ENCODE measurements at regions not wholly inside any gene's neighbourhood (a gene's known extent, or its start where the extent isn't known, plus 50 kb on each side); places are given as distances from the start of the nearest gene placed in this dataset.

DNA sequence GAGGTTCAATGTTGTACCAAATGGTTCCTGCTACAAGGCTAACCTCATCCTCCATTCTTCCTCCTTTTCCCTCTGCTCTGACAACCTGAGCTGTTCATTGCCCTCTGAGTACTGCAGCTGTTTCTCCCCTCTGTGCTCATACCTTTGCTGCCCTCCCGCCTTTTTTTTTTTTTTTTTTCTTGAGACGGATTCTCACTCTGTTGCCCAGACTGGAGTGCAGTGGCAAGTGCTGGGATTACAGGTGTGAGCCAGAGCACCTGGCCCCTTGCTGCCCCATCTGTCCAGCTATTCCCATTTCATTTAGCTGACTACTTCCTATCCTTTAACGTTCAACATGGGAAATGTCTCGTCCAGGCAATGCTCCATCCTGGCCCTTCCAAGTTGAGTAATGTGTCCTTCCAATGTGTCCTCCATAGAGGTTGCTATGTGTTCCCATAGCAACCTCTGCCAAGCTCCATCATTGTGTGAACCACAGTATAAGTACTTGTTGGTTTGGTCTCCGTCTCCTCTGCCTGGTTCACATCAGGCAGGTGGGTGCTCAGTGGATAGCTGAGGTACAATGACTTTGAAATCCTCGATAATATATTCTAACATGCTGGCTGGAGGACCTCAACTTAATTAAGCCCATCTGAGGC is 179.9 kb upstream of the ANKRD28 start:
- Histone ChIP-seq H2BK20ac (ENCODE audit: low read depth, low read length, poor library complexity, severe bottlenecking) (no peak overlapping the region), H2BK5ac (ENCODE audit: insufficient read length, low read length) (no peak overlapping the region), H3K9me3 (ENCODE audit: control insufficient read depth, low read depth, low read length) (no peaks in the 10 kb centered on the region), H3K27me3 (ENCODE audit: insufficient read depth, low read length) (no peaks in the 10 kb centered on the region), H3K4me1 (ENCODE audit: insufficient read depth, low read length) (no peaks in the 10 kb centered on the region), H2AFZ (ENCODE audit: low read length) (no peak overlapping the region), H3K79me2 (ENCODE audit: insufficient read depth, low read length) (no peaks in the 10 kb centered on the region), H3K14ac (ENCODE audit: insufficient read depth, low read length) (no peak overlapping the region), H3K79me1 (ENCODE audit: insufficient read depth, low read depth, low read length, poor library complexity, severe bottlenecking) (no peaks in the 10 kb centered on the region), H3K9ac (ENCODE audit: extremely low read depth, insufficient read length, low read length) (no peak overlapping the region), H4K8ac (replicated peaks; ENCODE audit: insufficient read length, low read depth, low read length) (no peak overlapping the region), H3K27ac (ENCODE audit: insufficient read length, low read depth, low read length) (no peak overlapping the region), H4K5ac (ENCODE audit: insufficient read length, low read depth, low read length) (no peak overlapping the region), H3K18ac (ENCODE audit: insufficient read length, low read depth, low read length) (no peak overlapping the region), H3K4me2 (ENCODE audit: insufficient read depth, insufficient read length, low read length) (no peak overlapping the region), H3K23me2 (ENCODE audit: insufficient read length, low read depth, low read length, poor library complexity, severe bottlenecking) (no peaks in the 10 kb centered on the region), H3K4ac (ENCODE audit: low read depth, low read length) (no peak overlapping the region), H3K23ac (ENCODE audit: insufficient read length, low read depth, low read length) (no peak overlapping the region), H3K56ac (ENCODE audit: insufficient read length, low read depth, low read length) (no peak overlapping the region), H2BK15ac (ENCODE audit: low read depth, low read length) (no peak overlapping the region), H2AK5ac (ENCODE audit: insufficient read length, low read length) (no peak overlapping the region), H2BK12ac (ENCODE audit: insufficient read length, low read depth, low read length) (no peak overlapping the region), H2BK120ac (ENCODE audit: low read depth, low read length, poor library complexity, severe bottlenecking) (no peak overlapping the region), H4K20me1 (ENCODE audit: control insufficient read depth, insufficient read depth, insufficient read length) (no peaks in the 10 kb centered on the region), H3T11ph (ENCODE audit: low read length) (no peak overlapping the region), H4K91ac (ENCODE audit: insufficient read length, low read depth, low read length) (no peak overlapping the region)
- no peak overlapping the region for H3K4me3 Mint-ChIP-seq
- H3K27ac Mint-ChIP-seq: no peak overlapping the region
- H3K36me3 Mint-ChIP-seq (ENCODE audit: insufficient read depth in 1 of 3, low read depth in 3 of 3): no peaks in the 10 kb centered on the region
- WGBS (ENCODE audit: extremely low coverage, insufficient read length, low lambda C conversion rate): no CpG with 5 or more reads among the region's 6 CpGs
- no peaks in the 10 kb centered on the region for H3K27me3 Mint-ChIP-seq (ENCODE audit: low read depth)
- no peaks in the 10 kb centered on the region for H3K9me3 Mint-ChIP-seq
- H3K4me1 Mint-ChIP-seq: peaks cover 3 to 5% of the 10 kb centered on the region in 2 experiments; a peak in 3 of 4 replicates
- DNase-seq: no peak
- TF ChIP-seq, protein P1, sequence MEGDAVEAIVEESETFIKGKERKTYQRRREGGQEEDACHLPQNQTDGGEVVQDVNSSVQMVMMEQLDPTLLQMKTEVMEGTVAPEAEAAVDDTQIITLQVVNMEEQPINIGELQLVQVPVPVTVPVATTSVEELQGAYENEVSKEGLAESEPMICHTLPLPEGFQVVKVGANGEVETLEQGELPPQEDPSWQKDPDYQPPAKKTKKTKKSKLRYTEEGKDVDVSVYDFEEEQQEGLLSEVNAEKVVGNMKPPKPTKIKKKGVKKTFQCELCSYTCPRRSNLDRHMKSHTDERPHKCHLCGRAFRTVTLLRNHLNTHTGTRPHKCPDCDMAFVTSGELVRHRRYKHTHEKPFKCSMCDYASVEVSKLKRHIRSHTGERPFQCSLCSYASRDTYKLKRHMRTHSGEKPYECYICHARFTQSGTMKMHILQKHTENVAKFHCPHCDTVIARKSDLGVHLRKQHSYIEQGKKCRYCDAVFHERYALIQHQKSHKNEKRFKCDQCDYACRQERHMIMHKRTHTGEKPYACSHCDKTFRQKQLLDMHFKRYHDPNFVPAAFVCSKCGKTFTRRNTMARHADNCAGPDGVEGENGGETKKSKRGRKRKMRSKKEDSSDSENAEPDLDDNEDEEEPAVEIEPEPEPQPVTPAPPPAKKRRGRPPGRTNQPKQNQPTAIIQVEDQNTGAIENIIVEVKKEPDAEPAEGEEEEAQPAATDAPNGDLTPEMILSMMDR (conservative IDR thresholded peaks at IDR 0.05): no peak; the same call in 2 of the 3 replicates
